HG03025 (cell line): ENCODE measurements at regions not wholly inside any gene's neighbourhood (a gene's known extent, or its start where the extent isn't known, plus 50 kb on each side); places are given as distances from the start of the nearest gene placed in this dataset.
"Not testable (repeated sequence)": the region's sequence is repeated elsewhere in the genome, so short reads cannot be mapped to it uniquely, and the experiment has no call there.

Experiments used
- ATAC-seq: cut with Tn5 transposase; IDR thresholded peaks from one replicate; pipeline ENCODE4 v1.9.1; 2021; ENCODE audit warnings: mild to moderate bottlenecking, moderate library complexity; ENCODE audit not compliant: unreplicated experiment, low FRiP score

DNA sequence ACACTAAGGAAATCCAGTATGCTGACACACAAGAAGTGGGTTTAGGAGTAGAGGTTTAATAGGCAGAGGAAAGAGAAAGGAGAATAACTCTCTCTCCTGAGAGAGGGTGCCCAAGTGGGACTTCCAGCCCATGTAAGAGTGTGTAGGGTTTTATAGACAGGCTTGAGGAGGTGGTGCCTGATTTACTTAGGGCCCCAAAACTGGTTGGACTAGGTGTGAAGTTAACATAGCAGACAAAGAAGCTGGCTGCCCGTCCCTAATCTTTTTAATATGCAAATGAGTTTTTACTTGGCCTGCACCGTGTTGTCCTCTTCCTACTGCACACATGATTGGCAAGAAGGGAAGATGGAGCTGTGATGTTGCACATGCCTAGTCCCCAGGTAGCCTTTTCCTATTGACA lies 752.5 kb upstream of the SLITRK5 start:
- no peak for ATAC-seq

DNA sequence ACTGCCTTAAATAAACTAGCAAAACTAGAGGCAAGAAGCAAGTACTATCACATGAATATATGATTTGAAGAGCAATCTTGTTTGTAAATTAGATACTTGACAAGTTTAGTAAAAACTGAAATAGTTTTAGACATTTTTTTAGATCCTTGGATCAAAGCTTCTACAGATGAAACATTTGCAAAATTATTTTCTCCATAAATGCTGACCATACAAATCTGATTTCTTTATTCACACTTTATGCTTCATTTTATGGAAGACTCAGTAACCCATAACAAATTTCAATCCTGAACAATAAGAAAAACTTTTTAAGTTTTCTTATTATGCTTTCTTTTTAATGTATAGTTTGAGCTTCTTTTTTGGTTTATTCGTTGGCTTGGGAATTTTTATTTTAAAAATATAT lies 750.2 kb upstream of the SLITRK5 start:
- ATAC-seq: no peak

DNA sequence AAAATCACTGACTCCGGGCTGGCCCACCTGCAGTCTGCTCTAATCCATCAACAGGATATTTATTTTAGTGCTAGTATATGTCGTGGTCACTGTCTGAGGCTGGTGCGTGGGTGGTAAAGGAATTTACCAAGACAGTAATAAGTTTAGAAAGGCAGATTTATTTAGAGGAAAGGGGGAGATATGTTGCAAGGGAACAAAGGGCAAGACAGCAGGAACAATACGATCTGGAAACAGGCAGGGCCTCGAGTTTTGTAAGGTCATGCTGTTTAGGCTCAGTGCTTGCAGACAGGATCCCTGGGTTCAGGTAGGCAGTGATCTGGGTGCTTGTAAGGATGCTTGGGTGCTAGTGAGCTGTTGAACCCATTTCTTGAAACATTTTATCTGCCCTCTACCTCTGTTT lies 748.2 kb upstream of the SLITRK5 start:
- ATAC-seq: no peak

DNA sequence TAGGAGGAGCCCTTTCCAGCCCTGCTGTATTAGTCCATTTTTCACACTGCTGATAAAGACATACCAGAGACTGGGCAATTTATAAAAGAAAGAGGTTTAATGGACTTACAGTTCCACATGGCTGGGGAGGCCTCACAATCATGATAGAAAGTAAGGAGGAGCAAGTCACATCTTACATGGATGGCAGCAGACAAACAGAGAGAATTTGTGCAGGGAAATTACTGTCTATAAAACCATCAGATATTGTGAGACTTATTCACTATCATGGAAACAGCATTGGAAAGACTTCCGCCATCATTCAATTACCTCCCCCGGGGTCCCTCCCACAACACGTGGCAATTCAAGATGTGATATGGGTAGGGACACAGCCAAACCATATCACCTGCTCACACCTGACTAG lies 744.3 kb upstream of the SLITRK5 start:
- ATAC-seq: not testable (repeated sequence)

DNA sequence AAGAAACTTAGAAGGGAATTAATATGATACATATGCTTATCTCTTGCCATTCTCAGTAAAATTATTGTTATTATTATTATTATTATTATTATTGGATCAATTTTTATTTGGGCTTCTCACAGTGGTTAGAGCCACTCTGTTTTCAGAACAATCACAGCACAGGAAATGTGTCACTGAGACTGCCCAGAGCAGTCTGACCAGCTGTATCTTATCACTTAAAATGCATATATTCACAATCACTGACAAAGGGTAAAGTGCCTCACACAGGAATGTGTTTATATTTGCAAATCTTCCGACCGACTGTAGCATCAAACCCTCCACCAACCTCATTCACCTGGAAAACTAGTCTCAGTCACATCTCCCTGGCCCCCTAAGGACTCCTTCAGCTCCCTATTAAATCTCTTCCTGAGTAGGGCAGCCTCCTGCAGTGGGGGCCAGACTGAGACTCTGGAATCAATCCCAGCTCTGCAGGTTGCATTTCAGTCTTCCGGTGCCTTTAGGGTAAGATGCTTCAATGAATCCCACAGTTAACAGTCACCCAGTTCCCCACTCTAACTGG lies 738.3 kb upstream of the SLITRK5 start:
- no peak for ATAC-seq

DNA sequence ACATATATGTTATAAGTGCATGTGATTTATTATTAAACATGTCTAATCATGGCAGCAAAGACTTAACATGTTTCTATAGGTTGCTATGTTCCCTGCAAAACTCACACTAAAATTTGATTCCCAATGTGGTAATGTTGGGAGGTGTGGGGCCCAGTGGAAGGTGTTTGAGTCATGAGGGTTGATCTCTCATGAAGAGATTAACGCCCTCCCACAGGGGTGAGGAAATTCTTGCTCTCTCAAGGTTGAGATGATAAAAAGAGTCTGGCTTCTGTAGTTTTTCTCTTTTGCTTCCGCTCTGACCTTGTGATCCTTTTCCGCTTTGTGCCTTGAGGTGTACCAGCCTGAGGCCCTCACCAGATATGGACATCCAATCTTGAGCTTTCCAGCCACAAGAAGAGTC lies 737.5 kb upstream of the SLITRK5 start:
- no peak for ATAC-seq

DNA sequence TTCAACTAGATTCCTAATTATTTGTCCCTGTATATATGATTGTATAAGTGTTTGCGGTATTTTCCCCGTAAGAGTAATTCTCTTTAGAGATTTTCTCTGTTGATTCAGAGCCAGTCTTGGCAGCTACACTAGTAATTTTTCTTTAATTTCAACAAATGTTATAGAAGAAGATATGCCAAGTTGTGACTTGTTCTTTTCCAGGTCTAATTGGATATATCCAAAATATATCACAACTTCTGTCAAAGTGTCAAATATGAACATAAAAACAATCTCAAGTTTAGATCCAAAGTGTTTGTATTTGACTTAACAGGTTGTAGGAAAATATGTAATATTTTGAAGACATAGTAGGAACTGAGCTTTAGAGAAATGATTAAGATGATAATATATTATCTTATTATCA lies 733.9 kb upstream of the SLITRK5 start:
- no peak for ATAC-seq

DNA sequence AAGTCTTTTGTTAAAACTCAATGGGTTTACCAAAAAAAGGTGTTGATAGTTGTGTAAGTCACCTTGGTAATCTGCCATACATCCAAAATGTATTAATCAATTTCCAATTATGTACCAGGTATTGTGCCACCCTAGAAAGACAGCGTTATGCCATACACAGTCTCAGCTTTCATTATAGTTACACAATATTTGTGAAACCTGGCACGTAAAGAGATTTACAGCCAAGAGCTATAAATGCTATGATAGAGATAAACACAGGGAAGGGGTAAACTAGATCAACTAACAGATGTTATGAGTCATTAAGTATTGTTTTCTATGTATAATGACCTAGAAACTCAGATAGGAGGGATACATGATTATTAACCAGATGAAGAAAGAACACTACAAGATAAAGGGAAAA lies 725.6 kb upstream of the SLITRK5 start:
- ATAC-seq: no peak

DNA sequence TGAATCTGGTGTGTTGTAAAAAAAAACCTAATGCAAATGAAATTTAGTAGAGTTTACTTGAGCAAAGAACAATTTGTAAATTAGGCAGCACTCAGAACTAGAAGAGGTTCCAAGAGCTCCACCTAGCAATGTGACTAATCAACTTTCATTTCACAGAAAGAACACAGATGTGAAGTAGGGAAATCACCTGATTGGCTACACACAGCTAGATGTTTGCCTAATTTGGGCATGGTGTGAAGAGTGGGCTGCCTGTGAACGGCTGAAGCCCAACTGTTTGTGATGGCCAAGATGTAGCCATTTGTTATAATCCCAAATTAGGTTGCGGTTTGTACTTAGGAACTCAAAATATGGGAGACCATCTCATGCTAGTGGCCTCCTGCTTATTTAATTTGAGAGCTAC lies 724.4 kb upstream of the SLITRK5 start:
- no peak for ATAC-seq

DNA sequence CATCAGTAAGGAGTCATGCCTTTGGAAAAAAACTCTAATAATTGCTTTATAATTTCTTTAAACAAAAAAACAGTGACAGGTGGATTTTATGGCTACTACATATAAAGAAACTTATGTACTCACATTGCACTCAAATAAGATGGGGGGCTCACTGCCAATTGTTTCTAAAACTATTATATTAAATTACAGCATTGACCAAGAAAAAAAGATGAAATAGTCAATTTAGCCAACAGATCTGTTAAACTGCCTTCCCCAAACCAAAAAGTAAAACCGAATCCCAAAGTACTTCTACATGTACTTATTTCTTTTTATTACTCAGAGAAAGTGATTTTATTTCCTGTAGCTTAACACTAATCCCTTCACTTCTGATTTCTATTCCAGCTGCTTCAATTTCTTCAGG lies 716.8 kb upstream of the SLITRK5 start:
- ATAC-seq: no peak

DNA sequence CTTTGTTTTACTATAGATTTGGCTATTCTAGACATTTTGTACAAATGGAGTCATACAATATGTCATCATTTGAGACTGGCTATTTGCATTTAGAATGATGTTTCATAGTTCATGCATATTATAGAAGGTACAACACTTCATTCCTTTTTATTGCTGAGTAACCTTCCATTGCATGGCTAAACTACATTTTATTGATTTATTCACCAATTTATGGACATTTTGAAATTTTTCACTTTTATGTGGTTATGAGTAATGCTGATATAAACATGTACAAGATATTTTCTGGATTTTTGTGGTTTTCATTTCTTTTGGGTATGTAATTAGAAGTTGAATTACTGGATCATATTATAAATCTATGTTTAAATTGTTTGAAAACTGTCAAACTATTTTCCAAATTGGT lies 710.3 kb upstream of the SLITRK5 start:
- no peak for ATAC-seq

DNA sequence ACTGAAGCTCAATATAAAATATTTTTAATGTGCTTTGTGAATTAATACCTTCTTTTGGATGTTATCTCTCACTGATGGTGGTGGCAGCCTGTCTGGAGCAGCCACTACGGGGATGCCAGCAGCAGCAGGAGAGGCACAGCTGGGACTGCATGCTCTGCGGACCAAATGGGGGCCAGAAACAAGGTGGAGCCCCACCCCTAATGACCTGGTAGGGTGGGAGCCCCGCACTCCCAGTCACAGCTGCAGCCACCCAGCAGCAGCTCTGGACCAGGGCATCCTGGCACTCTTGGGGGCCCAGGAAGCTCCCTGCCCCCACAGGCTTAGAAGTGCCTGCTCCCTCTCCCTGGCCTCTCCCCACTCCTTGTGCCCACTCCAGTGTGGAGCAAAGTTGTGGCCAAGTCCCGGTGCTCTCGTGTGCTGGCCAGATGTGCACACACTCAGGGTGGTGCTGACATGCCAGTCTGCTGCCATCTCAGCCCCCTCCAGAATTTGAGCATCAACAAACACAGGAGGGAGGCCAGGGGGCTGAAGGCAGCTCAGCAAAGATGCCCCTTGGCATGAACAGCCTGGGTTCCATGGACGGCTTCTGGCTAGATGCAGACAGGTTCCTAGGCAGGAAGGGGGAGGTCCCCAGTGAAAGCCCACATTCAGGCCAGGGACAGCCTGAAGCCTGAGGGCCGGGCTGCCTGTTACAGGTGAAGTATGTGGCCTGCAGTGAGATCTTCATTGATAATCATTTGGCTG lies 696.7 kb upstream of the SLITRK5 start:
- no peak for ATAC-seq

DNA sequence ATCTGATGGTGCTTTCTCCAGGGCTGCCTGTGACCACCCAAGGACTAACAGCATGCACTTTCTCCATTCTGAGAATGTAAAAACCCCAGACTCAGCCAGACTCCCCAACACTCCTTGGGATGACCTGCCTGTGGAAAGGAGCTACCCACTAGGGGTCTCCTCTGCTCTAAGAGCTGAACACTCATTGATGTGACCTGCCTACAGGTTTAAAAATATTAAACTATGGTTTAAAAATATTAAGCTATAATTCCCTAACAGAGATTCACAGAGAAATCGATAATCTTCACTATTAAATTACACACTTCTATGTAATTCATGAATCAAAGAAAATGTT lies 696.2 kb upstream of the SLITRK5 start:
- no peak for ATAC-seq

DNA sequence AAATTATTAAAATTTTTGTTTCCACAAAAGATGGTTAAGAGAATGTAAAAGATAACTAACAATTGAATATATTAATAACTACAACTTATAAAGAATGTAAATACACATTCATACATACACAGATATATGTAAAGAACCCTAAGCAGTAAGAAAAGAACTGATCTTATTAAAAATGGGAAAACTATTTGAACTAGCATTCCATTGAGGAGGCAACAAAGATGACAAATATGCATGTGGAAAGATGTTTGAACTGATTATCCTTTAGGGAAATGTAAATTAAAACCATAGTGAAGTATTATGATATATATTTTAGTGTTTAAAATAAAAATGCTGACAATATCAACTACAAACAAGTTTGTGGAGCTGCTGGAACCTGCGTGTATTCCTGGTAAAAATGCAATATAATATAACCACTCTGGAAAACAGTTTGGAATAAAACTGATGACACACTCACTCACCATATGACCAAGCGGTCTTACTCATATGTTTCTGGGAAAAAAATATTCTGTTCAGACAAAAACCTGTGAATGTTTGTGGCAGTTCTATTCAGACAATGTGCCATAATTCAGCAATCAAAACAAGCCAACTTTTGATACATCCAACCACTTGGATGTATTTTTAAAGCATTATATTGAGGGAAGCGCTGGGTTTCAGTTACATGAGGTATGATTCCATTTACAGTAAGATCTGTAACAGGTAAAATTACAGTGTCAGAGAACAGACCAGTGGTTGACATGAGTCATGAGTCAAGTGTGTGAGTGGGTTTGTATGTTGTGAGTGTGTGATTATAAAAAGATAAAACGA lies 694.4 kb upstream of the SLITRK5 start:
- no peak for ATAC-seq

DNA sequence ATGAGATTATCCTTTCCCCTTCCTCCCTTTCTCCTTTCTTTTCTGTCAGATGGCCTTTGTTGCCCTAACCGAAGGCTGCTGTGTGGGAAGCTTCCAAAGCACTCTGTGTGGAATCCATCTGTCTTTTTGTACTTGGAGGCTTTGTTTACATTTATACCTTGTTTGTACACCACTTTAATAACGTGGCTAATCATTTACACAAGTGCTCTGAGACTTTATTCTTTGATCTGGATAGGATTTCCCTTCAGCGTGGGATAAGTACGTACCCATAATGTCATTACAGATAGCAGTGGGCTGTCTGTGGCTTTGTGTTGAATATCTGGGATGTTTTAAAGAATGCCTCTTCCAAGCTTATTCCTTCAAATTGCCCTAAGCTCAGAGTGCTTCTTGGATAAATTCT lies 684.7 kb upstream of the SLITRK5 start:
- ATAC-seq: no peak

DNA sequence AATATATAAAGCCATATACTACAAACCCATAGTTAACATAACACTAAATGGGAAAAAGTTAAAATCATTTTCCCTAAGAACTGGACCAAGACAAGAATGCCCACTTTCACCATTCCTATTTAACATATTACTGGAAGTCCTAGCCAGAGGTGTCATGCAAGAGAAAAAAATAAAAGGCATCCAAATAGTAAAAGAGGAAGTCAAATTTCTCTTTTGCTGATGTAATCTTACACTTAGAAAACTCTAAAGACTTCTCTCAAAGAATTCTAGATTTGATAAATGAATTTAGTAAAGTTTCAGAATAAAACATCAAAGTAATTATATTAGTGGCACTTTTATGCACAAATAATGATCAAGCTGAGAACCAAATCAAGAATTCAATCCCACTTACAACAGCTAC lies 678.9 kb upstream of the SLITRK5 start:
- ATAC-seq: no peak

DNA sequence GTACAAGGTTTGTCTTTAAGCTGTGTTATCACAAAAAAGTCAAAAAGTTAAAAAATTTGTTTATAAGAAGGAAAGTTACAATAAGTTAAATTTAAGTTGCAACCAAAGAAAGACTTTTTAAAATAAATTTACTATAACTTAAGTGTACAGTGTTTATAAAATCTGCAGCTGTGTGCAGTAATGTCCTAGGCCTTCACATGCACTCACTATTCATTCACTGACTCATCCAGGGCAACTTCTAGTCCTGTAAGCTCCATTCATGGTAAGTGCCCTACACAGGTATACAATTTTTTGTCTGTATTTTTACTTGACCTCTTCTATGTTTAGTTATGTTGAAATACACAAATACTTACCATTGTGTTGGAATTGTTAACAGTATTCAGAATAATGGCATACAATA lies 667.9 kb upstream of the SLITRK5 start:
- ATAC-seq: no peak

DNA sequence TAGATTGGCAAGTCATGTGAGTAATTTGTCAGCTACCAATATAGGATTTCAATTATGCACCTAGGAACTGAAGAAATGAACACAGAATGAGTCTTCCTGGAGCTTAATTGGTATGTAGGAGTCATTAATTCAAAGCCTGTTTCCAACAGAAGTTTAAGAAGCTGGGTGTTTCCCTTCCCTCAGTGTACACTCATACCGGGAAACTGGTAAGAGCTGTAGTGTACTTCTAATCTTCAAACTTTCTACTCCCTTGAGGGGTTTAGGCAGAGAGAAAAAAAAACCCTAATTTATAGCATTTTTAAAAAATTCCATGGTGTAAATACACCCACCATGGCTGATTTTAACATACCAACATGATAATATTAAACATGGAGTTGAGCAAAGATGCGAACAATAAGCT lies 665.7 kb upstream of the SLITRK5 start:
- no peak for ATAC-seq

DNA sequence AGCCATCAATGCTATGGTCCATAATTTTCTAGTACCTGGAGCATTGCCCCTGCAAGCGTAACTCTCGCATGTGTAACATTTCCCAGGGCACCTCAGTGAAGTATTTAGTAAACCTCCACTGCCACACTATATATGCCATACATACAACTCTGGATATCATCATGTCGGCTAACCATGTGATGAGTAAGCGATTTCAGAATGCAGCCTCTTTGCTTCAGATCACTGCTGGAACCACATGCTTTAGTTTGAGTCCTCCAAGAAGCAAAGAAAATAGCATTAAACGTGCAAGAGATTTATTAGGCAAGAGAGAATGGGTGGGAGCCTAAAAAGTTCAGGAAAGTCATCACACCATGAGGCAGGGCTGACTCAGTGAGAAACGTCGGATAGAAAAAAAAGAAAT lies 635.6 kb upstream of the SLITRK5 start:
- ATAC-seq: no peak

DNA sequence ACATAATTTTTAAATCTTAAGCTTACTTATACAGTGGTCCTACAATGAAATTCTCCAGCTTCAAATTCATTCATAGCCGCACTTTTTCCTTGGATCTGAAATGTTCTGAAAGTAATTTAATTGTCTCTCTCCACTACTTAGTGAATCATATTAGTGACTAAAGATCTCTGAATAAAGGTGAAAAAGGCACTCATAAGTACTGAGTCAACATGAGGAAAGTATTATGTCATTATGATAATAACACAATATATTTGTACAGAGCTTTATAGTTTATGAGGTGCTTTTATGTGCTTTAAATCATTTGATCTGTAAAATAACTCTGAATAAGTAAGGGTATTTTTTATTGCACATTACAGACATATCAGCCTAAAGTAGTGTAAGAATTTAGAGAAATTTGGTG lies 628.2 kb upstream of the SLITRK5 start:
- no peak for ATAC-seq

DNA sequence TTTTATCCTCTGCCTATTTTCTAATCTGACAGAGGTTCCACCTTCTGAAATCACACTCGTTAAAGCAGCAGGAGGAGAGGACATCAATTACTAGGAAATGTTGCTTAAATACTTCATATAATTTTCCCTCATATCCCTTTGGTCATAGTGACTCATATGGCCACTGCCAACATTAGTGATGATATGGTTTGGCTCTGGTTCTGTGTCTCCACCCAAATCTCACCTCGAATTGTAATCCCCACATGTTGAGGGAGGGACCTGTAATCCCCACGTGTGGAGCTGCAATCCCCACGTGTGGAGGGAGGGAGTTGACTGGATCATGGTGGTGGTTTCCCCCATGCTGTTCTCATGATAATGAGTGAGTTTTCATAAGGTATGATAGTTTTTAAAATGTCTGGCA lies 618.4 kb upstream of the SLITRK5 start:
- ATAC-seq: no peak
